GM12874 (cell line): ENCODE measurements at regions not wholly inside any gene's neighbourhood (a gene's known extent, or its start where the extent isn't known, plus 50 kb on each side); places are given as distances from the start of the nearest gene placed in this dataset.

ENCODE experiments used
- TF ChIP-seq, protein P1 (sequence below): IDR thresholded peaks from 2 replicates; pipeline ENCODE4 v1.5.1; 2011; ENCODE audit warnings: low read depth, mild to moderate bottlenecking, control low read depth, low read length, moderate library complexity; ENCODE audit not compliant: insufficient read depth

DNA sequence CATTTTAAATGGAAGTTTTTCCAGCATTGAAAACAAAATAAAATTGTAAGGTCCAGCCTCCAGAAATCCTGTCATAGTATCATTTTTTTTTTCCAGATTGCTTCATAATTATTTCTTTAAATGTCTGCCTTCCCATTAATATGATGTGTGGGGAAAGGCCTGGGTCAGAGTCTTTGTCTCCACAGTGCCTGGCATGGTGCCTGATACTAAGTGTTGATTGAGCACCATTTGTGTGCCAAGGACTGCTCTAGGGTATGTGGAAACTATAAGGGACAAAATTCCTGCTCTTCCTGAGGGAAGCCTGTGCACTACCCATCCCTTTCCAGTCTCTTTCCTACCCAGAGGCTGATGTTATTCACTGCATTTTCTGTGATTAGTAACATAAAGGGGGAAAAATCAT lies 53.1 kb upstream of the BEND4 start:
- TF ChIP-seq, protein P1, sequence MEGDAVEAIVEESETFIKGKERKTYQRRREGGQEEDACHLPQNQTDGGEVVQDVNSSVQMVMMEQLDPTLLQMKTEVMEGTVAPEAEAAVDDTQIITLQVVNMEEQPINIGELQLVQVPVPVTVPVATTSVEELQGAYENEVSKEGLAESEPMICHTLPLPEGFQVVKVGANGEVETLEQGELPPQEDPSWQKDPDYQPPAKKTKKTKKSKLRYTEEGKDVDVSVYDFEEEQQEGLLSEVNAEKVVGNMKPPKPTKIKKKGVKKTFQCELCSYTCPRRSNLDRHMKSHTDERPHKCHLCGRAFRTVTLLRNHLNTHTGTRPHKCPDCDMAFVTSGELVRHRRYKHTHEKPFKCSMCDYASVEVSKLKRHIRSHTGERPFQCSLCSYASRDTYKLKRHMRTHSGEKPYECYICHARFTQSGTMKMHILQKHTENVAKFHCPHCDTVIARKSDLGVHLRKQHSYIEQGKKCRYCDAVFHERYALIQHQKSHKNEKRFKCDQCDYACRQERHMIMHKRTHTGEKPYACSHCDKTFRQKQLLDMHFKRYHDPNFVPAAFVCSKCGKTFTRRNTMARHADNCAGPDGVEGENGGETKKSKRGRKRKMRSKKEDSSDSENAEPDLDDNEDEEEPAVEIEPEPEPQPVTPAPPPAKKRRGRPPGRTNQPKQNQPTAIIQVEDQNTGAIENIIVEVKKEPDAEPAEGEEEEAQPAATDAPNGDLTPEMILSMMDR: no peak

GRCh38 chr4:42216664-42217063 lies 64.2 kb upstream of the BEND4 start:
- TF ChIP-seq, protein P1: no peak

GRCh38 chr4:42225286-42225685 lies 72.8 kb upstream of the BEND4 start:
- TF ChIP-seq, protein P1: no peak

DNA sequence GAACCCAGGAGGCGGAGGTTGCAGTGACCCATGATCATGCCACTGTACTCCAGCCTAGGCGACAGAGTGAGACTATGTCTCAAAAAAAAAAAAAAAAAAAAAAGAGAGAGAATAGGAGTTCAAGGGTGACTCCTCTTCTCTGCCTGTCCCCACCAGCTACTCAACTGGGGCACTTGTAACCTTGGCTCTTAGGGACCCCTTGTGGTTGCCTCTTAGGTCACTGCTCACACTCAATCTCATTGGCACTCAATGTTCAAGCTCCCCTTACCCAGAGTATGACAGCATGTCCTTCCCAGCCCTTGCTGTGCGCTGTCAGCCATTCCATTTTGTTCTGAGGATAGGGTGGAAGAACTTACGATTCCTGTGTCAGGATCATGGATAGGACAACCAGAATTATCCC lies 82.4 kb upstream of the BEND4 start:
- TF ChIP-seq, protein P1: no peak

DNA sequence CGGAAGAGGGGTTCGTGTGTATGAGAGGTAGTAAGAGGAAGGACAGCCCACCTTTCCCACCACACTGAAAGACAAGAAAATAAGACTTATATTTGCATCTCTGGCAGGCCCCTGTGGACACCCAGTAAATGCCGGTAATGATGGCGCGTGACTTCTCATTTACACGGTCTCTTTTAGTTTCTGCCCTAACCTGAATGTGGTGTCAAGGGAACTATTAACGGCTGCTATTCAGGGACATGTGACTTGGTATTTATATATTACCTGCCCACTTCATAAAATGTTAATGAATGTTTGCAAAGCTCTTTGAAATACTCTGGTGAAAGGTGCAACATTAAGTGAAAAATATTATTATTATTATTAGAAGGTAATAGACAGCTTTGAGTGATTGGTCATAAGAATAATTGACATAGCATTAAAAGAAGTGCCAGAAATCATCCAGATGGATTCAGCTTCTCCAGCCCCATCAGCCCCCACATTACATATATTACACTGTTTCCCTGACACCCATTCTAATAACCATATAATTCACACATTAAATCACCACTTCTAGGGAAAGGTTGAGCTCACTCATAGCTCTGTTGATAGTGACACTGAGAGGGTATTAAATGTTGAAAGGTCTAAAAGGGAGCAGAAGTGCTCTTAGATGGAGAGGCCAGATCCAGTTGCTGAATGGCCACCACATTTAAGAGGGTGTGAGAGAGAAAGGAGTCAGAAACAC lies 83.0 kb upstream of the BEND4 start:
- TF ChIP-seq, protein P1: no peak

DNA sequence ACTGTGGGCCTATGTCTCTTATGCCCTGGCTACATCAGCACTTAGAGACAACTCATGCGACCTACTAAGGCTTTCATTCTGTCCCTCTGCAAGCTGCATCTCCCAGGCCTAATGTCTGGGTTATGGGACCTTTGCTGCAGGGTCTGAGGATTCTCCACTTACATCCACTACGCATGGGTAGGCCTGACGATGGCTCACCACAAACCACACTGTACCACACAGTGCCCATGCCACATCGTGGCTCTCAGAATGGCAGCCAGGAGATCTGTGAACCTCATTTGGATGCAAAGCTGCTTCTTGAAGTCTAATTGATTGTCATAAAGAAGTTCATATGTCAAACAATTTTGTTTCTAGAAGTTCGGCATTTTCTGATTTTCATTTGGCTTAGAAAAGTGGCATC lies 84.6 kb upstream of the BEND4 start:
- TF ChIP-seq, protein P1: no peak

DNA sequence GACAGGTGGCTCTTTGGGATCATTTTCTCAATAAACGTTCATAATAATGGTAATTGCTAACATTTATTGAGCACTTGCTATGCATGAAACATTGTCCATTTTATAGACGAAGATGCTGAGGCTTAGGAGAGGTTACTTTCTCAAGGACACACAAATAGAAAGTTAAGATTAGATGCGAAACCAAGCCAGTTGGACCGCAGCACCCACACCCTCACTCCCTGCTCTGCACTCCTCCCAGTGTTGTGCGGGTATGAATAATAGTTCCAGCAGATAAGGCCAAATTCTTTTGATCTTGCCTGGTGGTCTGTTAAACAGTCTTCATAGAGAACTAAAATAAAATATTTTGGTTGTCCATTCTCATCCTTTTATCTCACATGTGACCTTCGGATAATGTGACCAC lies 85.0 kb upstream of the BEND4 start:
- TF ChIP-seq, protein P1: no peak
